H1 (cell line): ENCODE measurements at regions not wholly inside any gene's neighbourhood (a gene's known extent, or its start where the extent isn't known, plus 50 kb on each side); places are given as distances from the start of the nearest gene placed in this dataset.

Experiments
- CTCF ChIA-PET: fragments of 300-600 bp; sonication (Branson Sonifier 250); formaldehyde crosslinking; loops from one replicate; lab custom pipeline; 2021; ENCODE audit not compliant: partially characterized antibody; lab: Charles Lee
- POLR2A ChIA-PET: fragments of 300-600 bp; sonication (Branson Sonifier 250); formaldehyde crosslinking; loops from one replicate; lab custom pipeline; 2021; ENCODE audit warnings: inconsistent platforms; ENCODE audit not compliant: partially characterized antibody; lab: Charles Lee
- DNase-seq, 2 experiments: peaks; one replicate each; pipeline versions ENCODE4 v3.0.0 to v3.0.0-alpha.2; 2010 to 2022; ENCODE audit warnings: low spot score in 2 of 2, low read depth in 1 of 2, mixed read lengths in 1 of 2
- FAIRE-seq: peaks from 2 replicates; lab custom pipeline; 2011; peaks lifted over from hg19 to GRCh38; lab: Jason Lieb, UNC
- H2AFZ ChIP-seq: 2 replicates; pipeline ENCODE4 v1.8.1; 2012; ENCODE audit warnings: low read length, inconsistent platforms
- H2AK5ac ChIP-seq: 2 replicates; pipeline ENCODE4 v1.6.1; 2013; ENCODE audit warnings: low read depth, low read length
- H2BK120ac ChIP-seq: replicated peaks from 2 replicates; pipeline ENCODE3; 2013; ENCODE audit warnings: low read depth, low read length, inconsistent platforms
- H2BK12ac ChIP-seq: 2 replicates; pipeline ENCODE4 v1.6.1; 2013; ENCODE audit warnings: low read depth, low read length
- H2BK15ac ChIP-seq: 2 replicates; pipeline ENCODE4 v1.6.1; 2013; ENCODE audit warnings: low read length
- H2BK20ac ChIP-seq: 2 replicates; pipeline ENCODE4 v1.6.1; 2013; ENCODE audit warnings: low read length
- H2BK5ac ChIP-seq: 2 replicates; pipeline ENCODE4 v1.6.1; 2013; ENCODE audit warnings: low read depth, low read length
- H3K14ac ChIP-seq: 2 replicates; pipeline ENCODE4 v1.6.1; 2013; ENCODE audit warnings: inconsistent platforms; ENCODE audit not compliant: insufficient read length
- H3K18ac ChIP-seq: 2 replicates; pipeline ENCODE4 v1.6.1; 2013; ENCODE audit warnings: low read length; ENCODE audit errors: extremely low read depth
- H3K23ac ChIP-seq: 2 replicates; pipeline ENCODE4 v1.6.1; 2013; ENCODE audit warnings: inconsistent platforms; ENCODE audit not compliant: insufficient read length
- H3K23me2 ChIP-seq: 2 replicates; pipeline ENCODE4 v1.6.1; 2013; ENCODE audit warnings: low read depth, low read length
- H3K27ac ChIP-seq: 2 replicates; pipeline ENCODE4 v1.6.1; 2011; ENCODE audit warnings: low read depth, low read length, inconsistent platforms
- H3K27me3 ChIP-seq, 4 experiments: replicated peaks in 1 of 4; 1 replicate in 1 of 4; 2 replicates in 3 of 4; pipeline versions ENCODE4 v1.6.1 to v1.8.1; 2011 to 2013; ENCODE audit warnings: low read length in 3 of 4, mild to moderate bottlenecking in 3 of 4, inconsistent platforms in 2 of 4, mixed read lengths in 2 of 4, moderate library complexity in 1 of 4; ENCODE audit not compliant: control insufficient read depth in 3 of 4, insufficient read depth in 3 of 4; ENCODE audit errors: extremely low read depth in 1 of 4
- H3K36me3 ChIP-seq, 4 experiments: 2 replicates each; pipeline versions ENCODE4 v1.6.1 to v1.8.1; 2011 to 2013; ENCODE audit warnings: mild to moderate bottlenecking in 4 of 4, low read length in 3 of 4, moderate library complexity in 2 of 4, control low read depth in 1 of 4, inconsistent platforms in 1 of 4; ENCODE audit not compliant: insufficient read depth in 4 of 4, control insufficient read depth in 2 of 4
- H3K4ac ChIP-seq: replicated peaks from 2 replicates; pipeline ENCODE3; 2013; ENCODE audit warnings: low read length, low read depth, mixed read lengths, inconsistent platforms; ENCODE audit not compliant: insufficient read length
- H3K4me1 ChIP-seq, 4 experiments: replicated peaks in 1 of 4; 1 replicate in 1 of 4; 2 replicates in 3 of 4; pipeline versions ENCODE4 v1.6.1 to v1.8.1; 2011 to 2013; ENCODE audit warnings: low read length in 3 of 4, inconsistent platforms in 2 of 4, mixed read lengths in 1 of 4; ENCODE audit not compliant: insufficient read depth in 4 of 4, control insufficient read depth in 3 of 4
- H3K4me2 ChIP-seq, 2 experiments: 2 replicates each; pipeline versions ENCODE4 v1.6.1 to v1.8.1; 2011 to 2013; ENCODE audit warnings: low read depth in 2 of 2, low read length in 2 of 2, control low read depth in 1 of 2, inconsistent platforms in 1 of 2, mild to moderate bottlenecking in 1 of 2; ENCODE audit not compliant: insufficient read depth in 1 of 2
- H3K4me3 ChIP-seq, 4 experiments: fragments of 200-600, 300-600 bp in 1 of 4; sonication (generic), shearing (Covaris generic), sonication (Bioruptor Twin) in 1 of 4; 2 replicates each; pipeline versions ENCODE4 v1.5.1 to v1.8.1; 2011 to 2016; ENCODE audit warnings: low read length in 4 of 4, low read depth in 3 of 4, control low read depth in 2 of 4, inconsistent platforms in 2 of 4, mild to moderate bottlenecking in 2 of 4, mixed read lengths in 1 of 4, moderate library complexity in 1 of 4; ENCODE audit not compliant: insufficient read depth in 2 of 4; ENCODE audit errors: extremely low read depth in 1 of 4
- H3K56ac ChIP-seq: replicated peaks from 2 replicates; pipeline ENCODE3; 2013; ENCODE audit warnings: low read depth, mild to moderate bottlenecking, mixed read lengths, low read length, inconsistent platforms; ENCODE audit not compliant: insufficient read length
- H3K79me1 ChIP-seq: 2 replicates; pipeline ENCODE4 v1.6.1; 2013; ENCODE audit warnings: low read depth, low read length, control low read depth
- H3K79me2 ChIP-seq, 2 experiments: 2 replicates each; pipeline versions ENCODE4 v1.6.1 to v1.8.1; 2012 to 2013; ENCODE audit warnings: low read length in 2 of 2, mild to moderate bottlenecking in 2 of 2, inconsistent platforms in 1 of 2; ENCODE audit not compliant: insufficient read depth in 2 of 2, control insufficient read depth in 1 of 2
- H3K9ac ChIP-seq, 4 experiments: replicated peaks in 1 of 4; 1 replicate in 1 of 4; 2 replicates in 3 of 4; pipeline versions ENCODE4 v1.6.1 to v1.8.1; 2011 to 2013; ENCODE audit warnings: low read depth in 3 of 4, low read length in 3 of 4, control low read depth in 2 of 4, mild to moderate bottlenecking in 2 of 4, moderate library complexity in 2 of 4, inconsistent platforms in 1 of 4; ENCODE audit errors: extremely low read depth in 1 of 4
- H3K9me3 ChIP-seq, 2 experiments: 2 replicates each; pipeline versions ENCODE4 v1.6.1 to v1.8.1; 2012 to 2013; ENCODE audit warnings: mild to moderate bottlenecking in 2 of 2, moderate library complexity in 2 of 2, control low read depth in 1 of 2, inconsistent platforms in 1 of 2, low read depth in 1 of 2, low read length in 1 of 2, mixed read lengths in 1 of 2; ENCODE audit not compliant: insufficient read depth in 2 of 2
- H4K20me1 ChIP-seq, 2 experiments: replicated peaks in 1 of 2; 2 replicates each; pipeline versions ENCODE3 to v1.8.1; 2011 to 2013; ENCODE audit warnings: inconsistent platforms in 2 of 2, low read length in 2 of 2, mild to moderate bottlenecking in 1 of 2; ENCODE audit not compliant: insufficient read depth in 2 of 2, control insufficient read depth in 1 of 2
- H4K5ac ChIP-seq: 2 replicates; pipeline ENCODE4 v1.6.1; 2013; ENCODE audit warnings: low read length, low read depth, mixed read lengths, inconsistent platforms; ENCODE audit not compliant: insufficient read length
- H4K8ac ChIP-seq: 2 replicates; pipeline ENCODE4 v1.8.0; 2013; ENCODE audit warnings: mild to moderate bottlenecking, moderate library complexity, low read length, inconsistent platforms; ENCODE audit not compliant: insufficient read depth; ENCODE audit errors: extremely low read depth
- H4K91ac ChIP-seq: replicated peaks from 2 replicates; pipeline ENCODE3; 2013; ENCODE audit warnings: low read length, mixed read lengths, inconsistent platforms; ENCODE audit not compliant: insufficient read length
- ATF3 ChIP-seq: IDR thresholded peaks from 2 replicates; pipeline ENCODE4 v1.6.1; 2011; ENCODE audit warnings: low read depth, mild to moderate bottlenecking, low read length; ENCODE audit not compliant: insufficient read depth
- EZH2 ChIP-seq: fragments of 200-600 bp; sonication (generic); IDR thresholded peaks from 2 replicates; pipeline ENCODE4 v1.7.1; 2012; ENCODE audit warnings: low read depth, mild to moderate bottlenecking, moderate library complexity, low read length, inconsistent platforms; ENCODE audit not compliant: severe bottlenecking
- HDAC6 ChIP-seq: IDR thresholded peaks from one replicate; pipeline ENCODE4 v1.7.1; 2012; ENCODE audit warnings: low read depth, mild to moderate bottlenecking, inconsistent platforms, low read length, moderate library complexity
- KDM4A ChIP-seq: IDR thresholded peaks from one replicate; pipeline ENCODE4 v1.7.1; 2012; ENCODE audit warnings: low read depth, mild to moderate bottlenecking, moderate library complexity, low read length, inconsistent platforms; ENCODE audit not compliant: severe bottlenecking
- NRF1 ChIP-seq: IDR thresholded peaks from 2 replicates; pipeline ENCODE4 v1.6.1; 2011; ENCODE audit warnings: mild to moderate bottlenecking, low read depth, low read length, improper control_type of control experiment
- SUZ12 ChIP-seq: fragments of 200-600 bp; sonication (generic); IDR thresholded peaks from 2 replicates; pipeline ENCODE4 v1.6.1; 2012; ENCODE audit warnings: mild to moderate bottlenecking, inconsistent platforms, low read length, moderate library complexity, mixed read lengths
- ZNF274 ChIP-seq: IDR thresholded peaks from 2 replicates; pipeline ENCODE4 v1.7.0; 2012; ENCODE audit warnings: low read length, borderline replicate concordance; ENCODE audit errors: extremely low read depth
- WGBS, 2 experiments: shearing (Covaris generic) in 1 of 2; methylation state at CpG; one replicate each; pipeline versions ENCODE4 v1.1.6 to v1.1.7; 2013 to 2015; ENCODE audit warnings: low lambda C conversion rate in 2 of 2, mixed read lengths in 2 of 2, inconsistent platforms in 1 of 2, low coverage in 1 of 2, missing lambda C conversion rate in 1 of 2; ENCODE audit not compliant: insufficient replicate concordance in 2 of 2, insufficient coverage in 1 of 2, insufficient read length in 1 of 2; ENCODE audit errors: extremely low coverage in 1 of 2, missing lambda C conversion rate in 1 of 2; 5-methylcytosine and 5-hydroxymethylcytosine counted together

GRCh38 chr7:22907805-22908204 is 85.2 kb upstream of the TOMM7 start:
- Histone ChIP-seq H3K79me1 (no peaks in the 10 kb centered on the region), H3K23ac (no peak overlapping the region), H2BK120ac (no peak overlapping the region), H3K4ac (no peak overlapping the region), H3K56ac (no peak overlapping the region), H2AK5ac (no peak overlapping the region), H4K20me1 (no peaks in the 10 kb centered on the region), H2BK12ac (no peak overlapping the region), H3K27me3 (no peaks in the 10 kb centered on the region), H2BK5ac (no peak overlapping the region), H3K4me3 (no peak overlapping the region), H2BK15ac (no peak overlapping the region), H3K36me3 (no peaks in the 10 kb centered on the region), H3K27ac (no peak overlapping the region), H3K18ac (no peak overlapping the region), H3K4me2 (no peak overlapping the region), H2BK20ac (no peak overlapping the region), H3K9me3 (no peaks in the 10 kb centered on the region), H4K5ac (no peak overlapping the region), H4K91ac (no peak overlapping the region), H4K8ac (no peak overlapping the region), H3K9ac (no peak overlapping the region), H3K4me1 (peaks cover 0 to 4% (median 2%) of the 10 kb centered on the region in 4 experiments; a peak in 2 of 7 replicates), H3K14ac (no peak overlapping the region), H2AFZ (no peak overlapping the region), H3K79me2 (no peaks in the 10 kb centered on the region), H3K23me2 (no peaks in the 10 kb centered on the region)
- POLR2A ChIA-PET = interaction anchor here (1.4 kb wide), 1 partner anchor 10 kb away, joined by 3 read pairs; no protein-coding TSS in a partner anchor
- CTCF ChIA-PET = interaction anchor here (1.0 kb wide), 1 partner anchor 148 kb away, joined by 3 read pairs; no protein-coding TSS in a partner anchor
- DNase-seq (no peak), FAIRE-seq (no peak)
- 89% methylated on average over 3 of the region's 3 CpGs; no CpG with 5 or more reads in 1 of the 2 experiments for WGBS, 2 experiments
- no peak for TF ChIP-seq KDM4A
- no peak for TF ChIP-seq EZH2
- TF ChIP-seq NRF1 = no peak
- no peak for TF ChIP-seq ZNF274
- TF ChIP-seq HDAC6 = no peak
- TF ChIP-seq ATF3 = no peak
- no peak for TF ChIP-seq SUZ12
